Sigmoid colon (tissue), 6 donors: ENCODE measurements at regions not wholly inside any gene's neighbourhood (a gene's known extent, or its start where the extent isn't known, plus 50 kb on each side); places are given as distances from the start of the nearest gene placed in this dataset.
"Not testable (repeated sequence)": the region's sequence is repeated elsewhere in the genome, so short reads cannot be mapped to it uniquely, and the experiment has no call there.

Experiments used
- DNase-seq: peaks from one replicate; pipeline ENCODE4 v3.0.0-alpha.2; 2019
- H3K27ac ChIP-seq, 4 donors: fragments of 200-600 bp; sonication (generic); one replicate each; pipeline ENCODE4 v1.5.1; 2016 to 2019; ENCODE audit warnings: mild to moderate bottlenecking in 1 of 4
- H3K27me3 ChIP-seq, 3 donors: fragments of 200-600 bp; sonication (generic); one replicate each; pipeline ENCODE4 v1.5.1; 2019; ENCODE audit warnings: mild to moderate bottlenecking in 1 of 3
- H3K36me3 ChIP-seq, 4 donors: fragments of 200-600 bp; sonication (generic); one replicate each; pipeline ENCODE4 v1.5.1; 2016 to 2019
- H3K4me1 ChIP-seq, 4 donors: fragments of 200-600 bp; sonication (generic); one replicate each; pipeline ENCODE4 v1.5.1; 2017 to 2019
- H3K4me3 ChIP-seq, 4 donors: fragments of 200-600 bp; sonication (generic); one replicate each; pipeline ENCODE4 v1.5.1; 2017 to 2019; ENCODE audit warnings: mild to moderate bottlenecking in 2 of 4, moderate library complexity in 1 of 4
- H3K9me3 ChIP-seq, 4 donors: fragments of 200-600 bp in 3 of 4; sonication (generic) in 3 of 4; one replicate each; pipeline versions ENCODE4 v1.5.1 to v1.6.1; 2013 to 2019
- CTCF ChIP-seq, 4 experiments: fragments of 450-650 bp in 3 of 4; fragments of 200-600 bp in 1 of 4; IDR thresholded peaks; one replicate each; pipeline ENCODE4 v1.5.1; 2016 to 2019; ENCODE audit warnings: antibody characterized with exemption in 4 of 4, mild to moderate bottlenecking in 3 of 4, moderate library complexity in 2 of 4
- EP300 ChIP-seq, 4 donors: sonication (generic); formaldehyde crosslinking; IDR thresholded peaks; one replicate each; pipeline ENCODE4 v1.6.1; 2017; ENCODE audit warnings: antibody characterized with exemption in 4 of 4
- POLR2A ChIP-seq, 2 donors: fragments of 450-650 bp; IDR thresholded peaks; one replicate each; pipeline ENCODE4 v1.6.1; 2016; ENCODE audit warnings: antibody characterized with exemption in 2 of 2, mild to moderate bottlenecking in 2 of 2, moderate library complexity in 2 of 2
- POLR2AphosphoS5 ChIP-seq, 4 donors: sonication (generic); formaldehyde crosslinking; IDR thresholded peaks; one replicate each; pipeline ENCODE4 v1.6.1; 2017; ENCODE audit warnings: antibody characterized with exemption in 4 of 4
- WGBS, 2 donors: extraction: QIAGEN DNeasy Blood & Tissue Kit; methylation state at CpG; one replicate each; pipeline ENCODE4 v1.1.7; 2013; 5-methylcytosine and 5-hydroxymethylcytosine counted together
- intact Hi-C: fragments of 100-400 bp; cut with DNase I; formaldehyde crosslinking; loops from one replicate; pipeline ENCODE4 v1.15.1; 2023
- donor health status: healthy with polysubstance abuse.
- donor health status: healthy.

DNA sequence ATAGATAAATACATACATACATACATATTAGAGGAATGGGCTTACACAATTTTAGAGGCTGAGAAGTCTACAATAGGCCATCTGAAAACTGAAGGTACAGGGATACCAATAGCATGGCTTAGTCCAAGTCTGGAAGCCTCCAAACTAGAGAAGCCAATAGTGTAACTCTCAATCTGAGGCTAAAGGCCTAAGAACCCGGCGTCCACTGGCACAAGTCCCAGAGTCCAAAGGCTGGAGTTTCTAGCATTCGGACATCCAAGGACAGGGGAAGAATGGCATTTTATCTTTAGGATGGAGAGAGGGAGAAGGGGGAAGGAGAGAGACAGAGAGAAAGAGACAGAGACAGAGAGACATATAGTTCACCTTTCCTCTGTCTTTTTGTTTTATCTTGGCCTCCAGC, 63.7 kb upstream of the SYT4 start:
- DNase-seq = no peak
- Histone ChIP-seq H3K36me3 (no peaks in the 10 kb centered on the region), H3K4me1 (no peaks in the 10 kb centered on the region), H3K27me3 (no peaks in the 10 kb centered on the region), H3K9me3 (no peaks in the 10 kb centered on the region), H3K27ac (no peak overlapping the region), H3K4me3 (no peak overlapping the region)
- 71 to 88% methylated on average over 3 of the region's 3 CpGs for WGBS, 2 donors
- TF ChIP-seq CTCF (IDR thresholded peaks at IDR 0.05) = no peak
- no peak for TF ChIP-seq POLR2A (IDR thresholded peaks at IDR 0.05)
- no peak for TF ChIP-seq POLR2AphosphoS5 (IDR thresholded peaks at IDR 0.05)
- no peak for TF ChIP-seq EP300 (IDR thresholded peaks at IDR 0.05)
- intact Hi-C loops = no loop called here

- no peak for DNase-seq
- H3K27ac ChIP-seq = no peak overlapping the region
- intact Hi-C loops = no loop called here
- no peaks in the 10 kb centered on the region for H3K27me3 ChIP-seq
- no peaks in the 10 kb centered on the region for H3K36me3 ChIP-seq
- TF ChIP-seq CTCF (IDR thresholded peaks at IDR 0.05) (no peak), POLR2AphosphoS5 (IDR thresholded peaks at IDR 0.05) (no peak), POLR2A (IDR thresholded peaks at IDR 0.05) (no peak), EP300 (IDR thresholded peaks at IDR 0.05) (no peak)
- H3K4me3 ChIP-seq = no peak overlapping the region
- H3K4me1 ChIP-seq = no peaks in the 10 kb centered on the region
- H3K9me3 ChIP-seq = no peaks in the 10 kb centered on the region
- WGBS, 2 donors = 73 to 85% methylated on average over 1 of the region's 1 CpG
Measured at GRCh38 chr18:43350176-43350575, 72.9 kb upstream of the SYT4 start.

- H3K27ac ChIP-seq = no peak overlapping the region
- intact Hi-C loops = no loop called here
- no peak overlapping the region for H3K4me3 ChIP-seq
- H3K4me1 ChIP-seq = no peaks in the 10 kb centered on the region
- no peak for DNase-seq
- TF ChIP-seq POLR2A (IDR thresholded peaks at IDR 0.05) (no peak), POLR2AphosphoS5 (IDR thresholded peaks at IDR 0.05) (no peak), CTCF (IDR thresholded peaks at IDR 0.05) (no peak), EP300 (IDR thresholded peaks at IDR 0.05) (no peak)
- H3K27me3 ChIP-seq = no peaks in the 10 kb centered on the region
- H3K36me3 ChIP-seq = no peaks in the 10 kb centered on the region
- no peaks in the 10 kb centered on the region for H3K9me3 ChIP-seq
Measured at GRCh38 chr18:43364535-43364934, 87.2 kb upstream of the SYT4 start.

DNA sequence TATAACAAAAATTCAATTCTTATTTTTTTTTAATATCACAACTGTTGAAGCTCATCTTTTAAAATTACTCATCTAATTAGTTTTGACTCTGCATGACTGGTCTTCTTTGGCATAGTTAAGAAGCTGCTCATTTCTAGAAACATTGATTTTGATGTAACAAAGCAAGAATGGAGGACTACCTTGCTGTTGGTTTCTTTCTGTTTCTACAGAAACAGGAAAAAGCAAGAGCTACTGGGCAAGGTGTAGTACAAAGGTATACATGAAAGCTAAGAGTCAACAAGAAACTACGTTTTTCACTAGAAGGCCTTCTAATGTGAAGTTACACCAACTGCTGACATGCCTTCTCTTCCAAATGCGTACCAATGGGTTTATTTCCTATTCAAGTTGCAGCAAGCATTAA, 90.6 kb upstream of the SYT4 start:
- Histone ChIP-seq H3K36me3 (no peaks in the 10 kb centered on the region), H3K27ac (no peak overlapping the region), H3K9me3 (no peaks in the 10 kb centered on the region), H3K4me3 (no peak overlapping the region), H3K4me1 (no peaks in the 10 kb centered on the region), H3K27me3 (no peaks in the 10 kb centered on the region)
- intact Hi-C loops = no loop called here
- 58 to 73% methylated on average over 2 of the region's 2 CpGs for WGBS, 2 donors
- DNase-seq = no peak
- no peak for TF ChIP-seq CTCF (IDR thresholded peaks at IDR 0.05)
- TF ChIP-seq POLR2A (IDR thresholded peaks at IDR 0.05) = no peak
- no peak for TF ChIP-seq EP300 (IDR thresholded peaks at IDR 0.05)
- TF ChIP-seq POLR2AphosphoS5 (IDR thresholded peaks at IDR 0.05) = no peak

DNA sequence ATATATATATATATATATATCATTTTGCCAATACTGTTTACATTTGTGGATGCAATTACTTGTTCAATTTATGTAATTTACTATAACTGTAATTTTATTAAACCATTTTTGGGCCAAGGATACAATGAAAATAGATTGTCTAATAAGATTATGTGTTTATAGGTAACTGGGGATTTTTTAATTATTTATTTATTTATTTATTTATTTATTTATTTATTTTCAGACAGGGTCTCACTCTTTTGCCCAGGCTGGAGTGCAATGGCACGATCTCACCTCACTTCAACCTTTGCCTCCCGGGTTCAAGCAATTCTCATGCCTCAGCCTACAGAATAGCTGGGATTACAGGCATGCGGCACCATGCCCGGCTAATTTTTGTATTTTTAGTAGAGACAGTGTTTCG, 92.0 kb upstream of the SYT4 start:
- H3K36me3 ChIP-seq, intact Hi-C loops: not testable (repeated sequence)

More for the DNA sequence above, 92.0 kb upstream of the SYT4 start:
- H3K9me3 ChIP-seq, H3K27ac ChIP-seq, DNase-seq, H3K27me3 ChIP-seq, H3K4me3 ChIP-seq, H3K4me1 ChIP-seq: not testable (repeated sequence)
- WGBS, 2 donors = 92 to 95% methylated on average over 5 of the region's 5 CpGs
